Activated naive CD4-positive, alpha-beta T cell treated with anti-CD3 and anti-CD28 coated beads, Interleukin-2, amount 50 U/mL, for 24 hours (primary cell): ENCODE measurements at regions not wholly inside any gene's neighbourhood (a gene's known extent, or its start where the extent isn't known, plus 50 kb on each side); places are given as distances from the start of the nearest gene placed in this dataset.

Source experiments
- H3K27ac Mint-ChIP-seq: one replicate; pipeline ENCODE4 v1.8.0; 2021; ENCODE audit warnings: mild to moderate bottlenecking, mixed read lengths
- H3K27me3 Mint-ChIP-seq: one replicate; pipeline ENCODE4 v1.8.0; 2021; ENCODE audit warnings: mixed read lengths
- H3K36me3 Mint-ChIP-seq: one replicate; pipeline ENCODE4 v1.8.0; 2021; ENCODE audit warnings: mixed read lengths
- H3K4me1 Mint-ChIP-seq: one replicate; pipeline ENCODE4 v1.8.0; 2021; ENCODE audit warnings: mixed read lengths
- H3K4me3 Mint-ChIP-seq: one replicate; pipeline ENCODE4 v1.8.0; 2021; ENCODE audit warnings: mild to moderate bottlenecking, mixed read lengths
- H3K9me3 Mint-ChIP-seq: one replicate; pipeline ENCODE4 v1.8.0; 2021; ENCODE audit warnings: mixed read lengths

DNA sequence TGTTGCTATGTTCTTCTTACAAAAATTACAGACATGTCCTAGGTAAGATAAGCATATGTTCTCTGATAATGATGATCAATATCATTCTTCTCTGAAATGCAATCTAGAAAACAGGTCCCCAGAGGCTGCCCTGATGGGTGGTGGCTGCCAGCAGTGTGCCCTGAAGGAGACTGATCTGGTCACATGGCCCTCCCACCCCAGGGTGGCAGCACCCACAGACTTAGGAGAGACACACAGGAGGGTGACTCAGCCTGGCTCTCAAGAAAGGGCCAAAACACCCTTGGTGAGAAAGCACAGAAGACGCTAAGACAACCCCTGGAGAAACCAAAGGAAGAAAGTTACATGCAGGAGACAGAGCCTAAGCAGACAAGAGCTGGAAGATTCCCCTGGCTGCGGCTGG lies 203.7 kb downstream of the TJP1 start:
- Mint-ChIP-seq H3K27ac (no peak overlapping the region), H3K36me3 (no peaks in the 10 kb centered on the region), H3K27me3 (peaks cover 12% of the 10 kb centered on the region), H3K4me3 (no peak overlapping the region), H3K4me1 (no peaks in the 10 kb centered on the region), H3K9me3 (no peaks in the 10 kb centered on the region)

DNA sequence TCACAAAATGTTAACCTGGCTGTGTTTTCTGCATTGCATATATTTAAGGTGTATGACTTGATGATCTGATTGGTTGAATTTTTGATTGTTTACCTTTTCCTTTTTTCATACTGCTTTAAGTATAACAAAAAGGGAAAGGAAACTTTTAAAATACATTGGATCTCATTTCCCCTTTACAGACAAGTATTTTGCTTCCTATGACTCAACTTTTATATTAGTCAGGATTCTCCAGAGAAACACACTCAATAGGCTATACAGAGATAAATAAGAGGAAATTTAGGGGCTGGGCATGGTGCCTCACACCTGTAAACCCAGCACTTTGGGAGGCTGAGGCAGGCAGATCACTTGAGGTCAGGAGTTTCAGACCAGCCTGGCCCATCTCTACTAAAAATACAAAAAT lies 205.8 kb downstream of the TJP1 start:
- H3K4me1 Mint-ChIP-seq, result no peaks in the 10 kb centered on the region
- no peaks in the 10 kb centered on the region for H3K9me3 Mint-ChIP-seq
- H3K27ac Mint-ChIP-seq, result no peak overlapping the region
- H3K36me3 Mint-ChIP-seq, result no peaks in the 10 kb centered on the region
- peaks cover 14% of the 10 kb centered on the region for H3K27me3 Mint-ChIP-seq
- H3K4me3 Mint-ChIP-seq, result no peak overlapping the region

DNA sequence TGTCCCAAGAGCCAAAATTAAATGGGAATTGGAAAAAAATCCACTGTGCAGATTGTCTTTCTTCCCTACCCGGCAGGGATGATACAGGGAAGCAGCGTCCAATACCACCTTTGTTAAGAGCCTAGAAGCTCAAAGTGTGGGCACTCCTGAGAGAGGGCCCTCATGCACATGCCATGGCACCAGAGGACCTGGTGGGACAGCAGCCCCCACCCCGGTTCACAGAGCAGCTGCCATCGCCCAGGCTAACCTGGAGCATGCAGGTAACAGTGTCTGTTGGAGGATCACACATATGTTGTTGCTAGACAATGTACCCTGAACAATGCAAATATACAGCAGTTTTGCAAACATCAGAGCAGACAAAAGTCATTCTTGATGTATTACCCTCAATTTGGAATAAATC lies 206.5 kb downstream of the TJP1 start:
- Mint-ChIP-seq H3K27me3 (peaks cover 15% of the 10 kb centered on the region), H3K4me1 (no peaks in the 10 kb centered on the region), H3K9me3 (no peaks in the 10 kb centered on the region), H3K4me3 (no peak overlapping the region), H3K27ac (no peak overlapping the region), H3K36me3 (no peaks in the 10 kb centered on the region)

DNA sequence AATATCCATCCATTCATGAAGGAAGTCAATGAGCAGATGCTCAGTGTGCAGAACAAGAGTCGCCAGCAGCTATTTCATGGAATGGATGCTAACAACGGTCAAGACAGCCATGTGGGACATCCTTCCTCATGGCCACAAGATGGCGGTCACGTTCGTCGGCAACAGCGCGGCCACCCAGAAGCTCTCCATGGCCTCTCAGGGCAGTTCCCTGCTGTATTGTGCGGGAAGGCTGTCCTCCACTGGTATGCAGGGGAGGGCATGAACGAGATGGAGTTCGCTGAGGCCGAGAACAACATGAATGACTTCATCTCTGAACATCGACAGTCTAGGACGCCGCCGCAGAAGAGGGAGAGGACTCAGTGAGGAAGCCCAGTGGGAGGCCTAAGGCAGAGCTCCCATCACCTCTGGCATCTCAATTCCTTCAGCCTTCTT lies 208.3 kb downstream of the TJP1 start:
- Mint-ChIP-seq H3K27ac (no peak overlapping the region), H3K36me3 (no peaks in the 10 kb centered on the region), H3K4me3 (no peak overlapping the region), H3K27me3 (peaks cover 15% of the 10 kb centered on the region), H3K4me1 (no peaks in the 10 kb centered on the region), H3K9me3 (no peaks in the 10 kb centered on the region)

- Mint-ChIP-seq H3K4me3 (no peak overlapping the region), H3K36me3 (no peaks in the 10 kb centered on the region), H3K4me1 (no peaks in the 10 kb centered on the region), H3K27me3 (peaks cover 18% of the 10 kb centered on the region), H3K9me3 (no peaks in the 10 kb centered on the region), H3K27ac (no peak overlapping the region)
Observed at GRCh38 chr15:29612701-29613100, 209.6 kb downstream of the TJP1 start.

DNA sequence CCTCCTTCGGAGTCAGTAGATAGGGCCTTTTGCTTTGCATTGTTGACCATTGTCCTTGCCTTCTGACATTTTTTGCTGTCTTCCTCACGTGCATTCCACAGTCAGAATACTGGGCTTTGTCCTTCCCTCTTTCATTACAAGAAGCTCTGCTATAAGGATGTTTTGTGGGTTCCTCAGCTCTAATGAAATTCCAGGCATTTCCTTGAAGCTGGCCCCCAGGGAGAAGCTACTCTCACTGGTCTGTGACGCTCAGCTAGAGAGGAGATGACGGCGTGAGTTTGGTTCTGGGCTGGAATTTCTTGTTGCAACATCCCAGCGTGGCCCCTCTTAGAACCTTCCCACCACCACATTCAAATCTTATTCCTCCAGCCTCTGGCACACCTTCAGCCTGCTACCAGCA lies 210.2 kb downstream of the TJP1 start:
- no peak overlapping the region for H3K27ac Mint-ChIP-seq
- H3K4me1 Mint-ChIP-seq, result no peaks in the 10 kb centered on the region
- peaks cover 16% of the 10 kb centered on the region for H3K27me3 Mint-ChIP-seq

DNA sequence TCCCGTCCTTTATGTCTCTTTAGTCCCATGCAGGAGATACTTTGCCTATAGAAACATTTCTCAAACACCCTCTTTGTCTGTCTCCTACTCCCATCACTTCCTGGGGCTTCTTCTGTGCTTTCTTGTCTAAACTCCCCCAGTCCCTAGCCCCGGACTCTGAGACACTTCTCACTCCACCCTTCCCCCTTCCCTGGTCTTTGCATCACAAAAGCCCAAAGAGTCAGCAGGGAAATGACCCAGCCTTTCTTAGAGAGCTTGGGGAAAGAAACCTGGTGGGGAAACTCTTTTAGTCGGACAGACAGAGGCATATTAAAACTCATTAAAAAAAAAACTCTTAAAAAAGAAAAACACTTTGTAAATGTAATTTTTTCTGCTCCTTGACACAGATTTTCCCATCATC lies 211.2 kb downstream of the TJP1 start:
- Mint-ChIP-seq H3K36me3 (no peaks in the 10 kb centered on the region), H3K9me3 (no peaks in the 10 kb centered on the region), H3K4me1 (no peaks in the 10 kb centered on the region), H3K27me3 (peaks cover 13% of the 10 kb centered on the region), H3K27ac (no peak overlapping the region), H3K4me3 (no peak overlapping the region)

More for the DNA sequence above, 210.2 kb downstream of the TJP1 start:
- no peaks in the 10 kb centered on the region for H3K9me3 Mint-ChIP-seq
- H3K36me3 Mint-ChIP-seq, result no peaks in the 10 kb centered on the region
- no peak overlapping the region for H3K4me3 Mint-ChIP-seq

- H3K36me3 Mint-ChIP-seq, result no peaks in the 10 kb centered on the region
- H3K9me3 Mint-ChIP-seq, result no peaks in the 10 kb centered on the region
- H3K27ac Mint-ChIP-seq, result no peak overlapping the region
- H3K4me3 Mint-ChIP-seq, result no peak overlapping the region
- no peaks in the 10 kb centered on the region for H3K27me3 Mint-ChIP-seq
- no peaks in the 10 kb centered on the region for H3K4me1 Mint-ChIP-seq
Observed at GRCh38 chr15:29601811-29602210, 220.5 kb downstream of the TJP1 start.

GRCh38 chr15:29600262-29600661 lies 222.0 kb downstream of the TJP1 start:
- no peaks in the 10 kb centered on the region for H3K36me3 Mint-ChIP-seq
- H3K4me3 Mint-ChIP-seq, result no peak overlapping the region
- H3K27me3 Mint-ChIP-seq, result no peaks in the 10 kb centered on the region
- no peaks in the 10 kb centered on the region for H3K4me1 Mint-ChIP-seq
- no peak overlapping the region for H3K27ac Mint-ChIP-seq
- no peaks in the 10 kb centered on the region for H3K9me3 Mint-ChIP-seq

GRCh38 chr15:29596266-29596665 lies 226.0 kb downstream of the TJP1 start:
- H3K9me3 Mint-ChIP-seq, result no peaks in the 10 kb centered on the region
- peaks cover 2% of the 10 kb centered on the region for H3K27me3 Mint-ChIP-seq
- no peak overlapping the region for H3K27ac Mint-ChIP-seq
- H3K36me3 Mint-ChIP-seq, result no peaks in the 10 kb centered on the region
- no peaks in the 10 kb centered on the region for H3K4me1 Mint-ChIP-seq
- H3K4me3 Mint-ChIP-seq, result no peak overlapping the region

DNA sequence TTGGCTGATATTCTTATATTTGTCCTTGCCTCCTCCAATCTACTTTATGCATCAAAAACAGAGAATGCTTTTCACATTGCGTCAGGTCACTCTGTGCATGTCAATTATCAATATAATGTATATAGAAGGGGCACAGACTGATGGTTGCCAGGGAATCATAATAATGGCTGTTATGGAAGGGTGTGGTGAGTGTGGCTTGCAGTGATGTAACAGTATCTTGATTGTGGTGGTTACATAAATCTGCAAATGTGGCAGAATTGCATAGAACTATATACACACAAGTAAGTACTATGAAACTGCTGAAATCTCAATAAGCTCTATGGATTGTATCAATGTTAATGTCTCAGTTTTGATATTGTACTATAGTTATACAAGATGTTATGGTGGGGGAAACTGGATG lies 228.6 kb downstream of the TJP1 start:
- H3K4me3 Mint-ChIP-seq, result no peak overlapping the region
- H3K4me1 Mint-ChIP-seq, result no peaks in the 10 kb centered on the region

GRCh38 chr15:29593111-29593510 lies 229.2 kb downstream of the TJP1 start:
- no peak overlapping the region for H3K27ac Mint-ChIP-seq
- H3K27me3 Mint-ChIP-seq, result peaks cover 2% of the 10 kb centered on the region
- no peaks in the 10 kb centered on the region for H3K9me3 Mint-ChIP-seq
- no peak overlapping the region for H3K4me3 Mint-ChIP-seq
- H3K36me3 Mint-ChIP-seq, result no peaks in the 10 kb centered on the region
- no peaks in the 10 kb centered on the region for H3K4me1 Mint-ChIP-seq

More for the DNA sequence above, 228.6 kb downstream of the TJP1 start:
- Mint-ChIP-seq H3K27ac (no peak overlapping the region), H3K27me3 (peaks cover 2% of the 10 kb centered on the region), H3K9me3 (no peaks in the 10 kb centered on the region), H3K36me3 (no peaks in the 10 kb centered on the region)

GRCh38 chr15:29590701-29591100 lies 231.6 kb downstream of the TJP1 start:
- Mint-ChIP-seq H3K27me3 (peaks cover 4% of the 10 kb centered on the region), H3K9me3 (no peaks in the 10 kb centered on the region), H3K4me1 (no peaks in the 10 kb centered on the region), H3K27ac (no peak overlapping the region), H3K4me3 (no peak overlapping the region), H3K36me3 (no peaks in the 10 kb centered on the region)

DNA sequence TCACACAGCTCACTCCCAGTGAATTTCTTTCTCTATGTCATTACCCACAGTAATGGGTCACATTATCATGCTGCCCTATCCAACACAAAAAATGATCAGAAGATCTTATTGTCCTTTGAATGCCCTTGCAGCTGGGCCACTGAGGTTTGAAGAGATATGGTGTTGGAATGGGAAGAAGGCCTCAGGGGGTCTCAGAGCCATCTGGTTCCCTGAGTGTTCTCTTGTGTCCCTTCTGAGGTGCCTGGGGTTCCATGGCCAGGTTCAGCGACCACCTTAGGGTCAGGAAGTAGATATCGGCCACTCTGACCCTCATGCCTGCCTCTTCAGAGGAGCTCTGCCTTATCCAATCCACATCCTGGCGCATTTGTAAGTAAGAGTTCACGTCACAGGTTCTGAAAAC lies 232.3 kb downstream of the TJP1 start:
- H3K9me3 Mint-ChIP-seq, result no peaks in the 10 kb centered on the region
- no peak overlapping the region for H3K27ac Mint-ChIP-seq
- no peaks in the 10 kb centered on the region for H3K36me3 Mint-ChIP-seq
- H3K27me3 Mint-ChIP-seq, result peaks cover 4% of the 10 kb centered on the region
- no peak overlapping the region for H3K4me3 Mint-ChIP-seq
- H3K4me1 Mint-ChIP-seq, result no peaks in the 10 kb centered on the region

DNA sequence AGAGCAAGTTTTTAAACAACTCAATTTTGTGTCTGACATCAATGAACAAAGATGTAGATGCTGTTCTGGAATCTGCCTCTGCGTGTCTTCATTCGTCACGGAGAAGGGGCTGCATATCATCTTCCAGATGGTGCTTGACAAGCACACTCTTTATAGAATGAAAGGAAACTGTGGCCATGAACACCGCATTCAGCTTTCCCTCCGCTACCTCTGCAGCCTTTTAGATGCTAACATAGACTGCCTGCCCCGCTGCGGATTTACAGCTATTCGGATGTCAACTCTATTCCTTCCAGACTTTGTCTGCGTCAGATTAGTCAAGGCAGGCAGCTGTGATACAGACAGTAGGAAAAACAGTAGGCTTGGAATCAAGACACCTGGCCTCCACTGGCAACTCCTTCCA lies 232.9 kb downstream of the TJP1 start:
- H3K9me3 Mint-ChIP-seq, result no peaks in the 10 kb centered on the region
- H3K27me3 Mint-ChIP-seq, result peaks cover 4% of the 10 kb centered on the region
- no peaks in the 10 kb centered on the region for H3K4me1 Mint-ChIP-seq
- no peak overlapping the region for H3K4me3 Mint-ChIP-seq
- H3K36me3 Mint-ChIP-seq, result no peaks in the 10 kb centered on the region
- no peak overlapping the region for H3K27ac Mint-ChIP-seq

GRCh38 chr15:29573197-29573838 lies 248.9 kb downstream of the TJP1 start:
- Mint-ChIP-seq H3K27ac (no peak overlapping the region), H3K4me1 (peaks cover 10% of the 10 kb centered on the region), H3K36me3 (peaks cover 2% of the 10 kb centered on the region), H3K27me3 (peaks cover 42% of the 10 kb centered on the region), H3K9me3 (no peaks in the 10 kb centered on the region), H3K4me3 (no peak overlapping the region)

DNA sequence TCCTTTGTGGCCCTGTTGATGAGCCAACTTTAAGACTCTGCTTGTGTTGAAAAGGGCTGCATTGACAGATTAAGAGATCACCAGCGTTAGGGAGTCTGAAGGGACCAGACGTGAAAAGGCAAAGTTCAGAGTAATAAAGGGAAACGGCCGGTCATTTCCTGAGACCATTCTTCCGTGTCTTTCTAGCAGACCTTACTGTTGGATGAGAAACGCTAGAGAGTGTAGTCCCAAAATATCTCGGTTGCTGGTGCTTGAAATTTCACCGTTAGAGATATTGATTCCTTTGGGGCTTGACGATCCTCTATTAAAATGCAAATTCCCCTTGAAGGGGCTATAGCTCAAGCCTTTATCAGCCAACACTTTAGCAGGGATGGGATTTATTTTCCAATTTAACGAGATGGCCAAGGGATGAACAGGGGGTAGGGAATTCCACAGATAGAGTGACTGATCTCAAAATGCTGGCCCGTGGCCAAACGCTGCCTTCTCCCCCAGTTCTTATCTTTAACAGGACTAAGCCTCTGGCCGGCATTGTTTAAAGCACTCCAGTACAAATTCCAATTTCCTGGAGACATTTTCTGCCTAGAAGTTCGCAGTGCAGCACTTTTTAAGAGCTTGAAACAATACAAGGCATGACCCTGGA lies 250.4 kb downstream of the TJP1 start:
- Mint-ChIP-seq H3K9me3 (no peaks in the 10 kb centered on the region), H3K4me1 (peaks cover 10% of the 10 kb centered on the region), H3K27ac (no peak overlapping the region), H3K27me3 (peaks cover 51% of the 10 kb centered on the region), H3K4me3 (peak overlapping the region; percentile 46), H3K36me3 (peaks cover 2% of the 10 kb centered on the region)
